IMR-90 (cell line): ENCODE measurements at regions not wholly inside any gene's neighbourhood (a gene's known extent, or its start where the extent isn't known, plus 50 kb on each side); places are given as distances from the start of the nearest gene placed in this dataset.

Source experiments
- ATAC-seq: fragments of 200-7000 bp; cut with Tn5 transposase; 2 replicates; pipeline ENCODE4 v1.9.1; 2020; ENCODE audit warnings: low read depth, mild to moderate bottlenecking, moderate library complexity
- BruUV-seq: library from RNA; stranded (reverse); fragments of 400-500 nt; replicated peaks from 2 replicates; lab custom pipeline; 2021; lab: Mats Ljungman, UMichigan
- CTCF ChIA-PET: fragments of 300-600 bp; formaldehyde crosslinking; extraction: SDS; loops from one replicate; lab custom pipeline; 2021; ENCODE audit warnings: antibody characterized with exemption; lab: Yijun Ruan, JAX
- POLR2A ChIA-PET: fragments of 300-600 bp; sonication (Branson Sonifier 250); formaldehyde crosslinking; loops from one replicate; lab custom pipeline; 2022; ENCODE audit warnings: antibody characterized with exemption; ENCODE audit not compliant: unreplicated experiment; lab: Charles Lee
- DNase-seq: peaks from one replicate; pipeline ENCODE4 v3.0.0; 2013
- H2AFZ ChIP-seq: replicated peaks from 2 replicates; pipeline ENCODE3; 2013; ENCODE audit warnings: low read length, mild to moderate bottlenecking; ENCODE audit not compliant: poor library complexity
- H2AK5ac ChIP-seq: 2 replicates; pipeline ENCODE4 v1.6.1; 2013; ENCODE audit warnings: low read depth, low read length, inconsistent platforms
- H2AK9ac ChIP-seq: replicated peaks from 2 replicates; pipeline ENCODE3; 2013; ENCODE audit warnings: mild to moderate bottlenecking, low read depth, low read length, moderate library complexity; ENCODE audit not compliant: poor library complexity
- H2BK120ac ChIP-seq: 2 replicates; pipeline ENCODE4 v1.6.1; 2013; ENCODE audit warnings: low read depth, low read length, inconsistent platforms
- H2BK15ac ChIP-seq: 3 replicates; pipeline ENCODE4 v1.6.1; 2013; ENCODE audit warnings: low read depth, low read length, inconsistent platforms
- H2BK20ac ChIP-seq: 2 replicates; pipeline ENCODE4 v1.6.1; 2013; ENCODE audit warnings: low read depth, mild to moderate bottlenecking, inconsistent platforms, low read length, moderate library complexity
- H2BK5ac ChIP-seq: 2 replicates; pipeline ENCODE4 v1.6.1; 2013; ENCODE audit warnings: mild to moderate bottlenecking, low read depth, low read length, inconsistent platforms; ENCODE audit not compliant: poor library complexity, severe bottlenecking
- H3K14ac ChIP-seq: replicated peaks from 2 replicates; pipeline ENCODE4 v1.6.1; 2013; ENCODE audit warnings: low read depth, low read length, inconsistent platforms
- H3K18ac ChIP-seq: 2 replicates; pipeline ENCODE4 v1.6.1; 2013; ENCODE audit warnings: low read depth, low read length, control low read depth
- H3K23ac ChIP-seq: 2 replicates; pipeline ENCODE4 v1.6.1; 2013; ENCODE audit warnings: low read depth, low read length, inconsistent platforms
- H3K27ac ChIP-seq: 2 replicates; pipeline ENCODE4 v1.5.1; 2013; ENCODE audit warnings: mild to moderate bottlenecking, control low read depth, low read length; ENCODE audit not compliant: insufficient read depth
- H3K27me3 ChIP-seq: 2 replicates; pipeline ENCODE4 v1.6.1; 2013; ENCODE audit warnings: low read length; ENCODE audit not compliant: control insufficient read depth, insufficient read depth
- H3K36me3 ChIP-seq: 2 replicates; pipeline ENCODE4 v1.6.1; 2013; ENCODE audit warnings: low read length, mixed read lengths; ENCODE audit not compliant: control insufficient read depth, insufficient read depth
- H3K4ac ChIP-seq: 2 replicates; pipeline ENCODE4 v1.6.1; 2013; ENCODE audit warnings: low read depth, low read length, inconsistent platforms
- H3K4me1 ChIP-seq: 2 replicates; pipeline ENCODE4 v1.6.1; 2013; ENCODE audit warnings: low read length, mixed read lengths; ENCODE audit not compliant: control insufficient read depth, insufficient read depth
- H3K4me2 ChIP-seq: 2 replicates; pipeline ENCODE4 v1.6.1; 2013; ENCODE audit warnings: low read depth, mild to moderate bottlenecking, control low read depth, low read length, moderate library complexity
- H3K4me3 ChIP-seq: 2 replicates; pipeline ENCODE4 v1.5.1; 2013; ENCODE audit warnings: low read depth, mild to moderate bottlenecking, control low read depth, low read length, moderate library complexity; ENCODE audit not compliant: insufficient read depth
- H3K56ac ChIP-seq: 2 replicates; pipeline ENCODE4 v1.6.1; 2013; ENCODE audit warnings: low read length, inconsistent platforms; ENCODE audit not compliant: insufficient read depth; ENCODE audit errors: extremely low read depth
- H3K79me1 ChIP-seq, 2 experiments: 2 replicates each; pipeline ENCODE4 v1.6.1; 2013; ENCODE audit warnings: low read length in 2 of 2, inconsistent platforms in 1 of 2, low read depth in 1 of 2
- H3K9ac ChIP-seq: 2 replicates; pipeline ENCODE4 v1.6.1; 2013; ENCODE audit warnings: low read depth, low read length, control low read depth
- H3K9me1 ChIP-seq: 2 replicates; pipeline ENCODE4 v1.6.1; 2013; ENCODE audit warnings: low read length, inconsistent platforms; ENCODE audit not compliant: insufficient read depth
- H3K9me3 ChIP-seq: 2 replicates; pipeline ENCODE4 v1.6.1; 2013; ENCODE audit warnings: low read length; ENCODE audit not compliant: control insufficient read depth, insufficient read depth
- H4K20me1 ChIP-seq: 2 replicates; pipeline ENCODE4 v1.6.1; 2013; ENCODE audit warnings: low read length, inconsistent platforms; ENCODE audit not compliant: insufficient read depth
- H4K5ac ChIP-seq: 2 replicates; pipeline ENCODE4 v1.6.1; 2013; ENCODE audit warnings: mild to moderate bottlenecking, low read depth, low read length, control low read depth
- H4K8ac ChIP-seq, 2 experiments: 2 replicates each; pipeline ENCODE4 v1.6.1; 2013; ENCODE audit warnings: low read depth in 2 of 2, low read length in 2 of 2, control low read depth in 1 of 2, inconsistent platforms in 1 of 2
- H4K91ac ChIP-seq: 2 replicates; pipeline ENCODE4 v1.6.1; 2013; ENCODE audit warnings: low read depth, low read length, inconsistent platforms; ENCODE audit not compliant: insufficient read depth
- CEBPB ChIP-seq: IDR thresholded peaks from 2 replicates; pipeline ENCODE4 v1.6.1; 2012; ENCODE audit warnings: low read depth, low read length, improper control_type of control experiment
- CHD1 ChIP-seq: IDR thresholded peaks from 2 replicates; pipeline ENCODE4 v1.6.1; 2012; ENCODE audit warnings: low read depth, low read length, improper control_type of control experiment
- ELK1 ChIP-seq: fragments of 150-350 bp; IDR thresholded peaks from 2 replicates; pipeline ENCODE4 v1.6.1; 2016; ENCODE audit warnings: low read depth, mild to moderate bottlenecking, low read length, moderate library complexity, borderline replicate concordance
- FOS ChIP-seq: fragments of 150-350 bp; IDR thresholded peaks from 2 replicates; pipeline ENCODE4 v1.6.1; 2016; ENCODE audit warnings: low read depth, low read length
- MAFK ChIP-seq: IDR thresholded peaks from 2 replicates; pipeline ENCODE4 v1.6.1; 2012; ENCODE audit warnings: low read depth, low read length, improper control_type of control experiment
- MAZ ChIP-seq: IDR thresholded peaks from 2 replicates; pipeline ENCODE4 v1.6.1; 2012; ENCODE audit warnings: low read depth, mild to moderate bottlenecking, low read length, improper control_type of control experiment, moderate library complexity, borderline replicate concordance
- MXI1 ChIP-seq: IDR thresholded peaks from 2 replicates; pipeline ENCODE4 v1.6.1; 2012; ENCODE audit warnings: low read depth, mild to moderate bottlenecking, low read length, moderate library complexity, borderline replicate concordance
- NFE2L2 ChIP-seq: fragments of 150-350 bp; IDR thresholded peaks from 2 replicates; pipeline ENCODE4 v1.6.1; 2016; ENCODE audit warnings: low read depth, mild to moderate bottlenecking, low read length
- RCOR1 ChIP-seq: IDR thresholded peaks from 2 replicates; pipeline ENCODE4 v1.6.1; 2012; ENCODE audit warnings: mild to moderate bottlenecking, low read length, improper control_type of control experiment; ENCODE audit not compliant: insufficient replicate concordance
- RFX5 ChIP-seq: IDR thresholded peaks from 2 replicates; pipeline ENCODE4 v1.8.0; 2012; ENCODE audit warnings: low read depth, mild to moderate bottlenecking, low read length, moderate library complexity
- SMC3 ChIP-seq: fragments of 150-350 bp; IDR thresholded peaks from 2 replicates; pipeline ENCODE4 v1.6.1; 2016; ENCODE audit warnings: low read depth, mild to moderate bottlenecking, antibody characterized with exemption, low read length, moderate library complexity
- USF2 ChIP-seq: fragments of 150-350 bp; IDR thresholded peaks from 2 replicates; pipeline ENCODE4 v1.6.1; 2017; ENCODE audit warnings: mild to moderate bottlenecking, antibody characterized with exemption, low read length, low read depth
- WGBS, 2 experiments: methylation state at CpG; one replicate each; pipeline versions ENCODE4 v1.1.5 to v1.1.7; 2013; ENCODE audit warnings: missing lambda C conversion rate in 2 of 2; ENCODE audit not compliant: insufficient read length in 1 of 2; ENCODE audit errors: extremely low coverage in 2 of 2; 5-methylcytosine and 5-hydroxymethylcytosine counted together
- dilution Hi-C: fragments of 300-500 bp; cut with HindIII; formaldehyde crosslinking; loops from one replicate; pipeline ENCODE4 v1.14.3; 2018; ENCODE audit warnings: low sequenced_read_pairs; ENCODE audit not compliant: unreplicated experiment
- in situ Hi-C: fragments of 300-500 bp; cut with MboI; formaldehyde crosslinking; loops from 3 replicates; pipeline ENCODE4 v1.14.3; 2019; ENCODE audit warnings: low sequenced_read_pairs, inconsistent platforms, mixed read lengths
- intact Hi-C: fragments of 100-400 bp; cut with micrococcal nuclease; formaldehyde crosslinking; loops from 2 replicates; pipeline ENCODE4 v1.10.0; 2022
- TF ChIP-seq, protein P1 (sequence below): conservative IDR thresholded peaks from 2 replicates; pipeline ENCODE4 v1.5.1; 2012; ENCODE audit warnings: mild to moderate bottlenecking, low read depth, low read length, improper control_type of control experiment

GRCh38 chr14:34183478-34183877, 232.6 kb upstream of the EGLN3 start:
- Histone ChIP-seq H4K5ac (no peak overlapping the region), H3K56ac (no peak overlapping the region), H4K91ac (no peak overlapping the region), H4K20me1 (no peaks in the 10 kb centered on the region), H3K18ac (no peak overlapping the region), H3K27ac (no peak overlapping the region), H3K4me2 (no peak overlapping the region), H3K9me3 (no peaks in the 10 kb centered on the region), H3K36me3 (no peaks in the 10 kb centered on the region), H3K4ac (no peak overlapping the region), H2BK15ac (no peak overlapping the region), H2AK9ac (no peak overlapping the region), H3K9me1 (no peaks in the 10 kb centered on the region), H2BK120ac (no peak overlapping the region), H3K23ac (no peak overlapping the region), H3K9ac (no peak overlapping the region), H2AFZ (no peak overlapping the region), H3K4me1 (no peaks in the 10 kb centered on the region), H3K27me3 (no peaks in the 10 kb centered on the region), H4K8ac (no peak overlapping the region), H3K4me3 (no peak overlapping the region), H2BK5ac (no peak overlapping the region), H2BK20ac (no peak overlapping the region), H2AK5ac (no peak overlapping the region), H3K79me1 (no peaks in the 10 kb centered on the region), H3K14ac (no peak overlapping the region)
- in situ Hi-C loops, result no loop called here
- no TSS peak for BruUV-seq
- TF ChIP-seq SMC3 (no peak), RFX5 (no peak), CEBPB (no peak), MAZ (no peak), MXI1 (no peak), MAFK (no peak), ELK1 (no peak), RCOR1 (no peak), FOS (no peak), CHD1 (no peak), NFE2L2 (no peak), USF2 (no peak)
- TF ChIP-seq, protein P1, sequence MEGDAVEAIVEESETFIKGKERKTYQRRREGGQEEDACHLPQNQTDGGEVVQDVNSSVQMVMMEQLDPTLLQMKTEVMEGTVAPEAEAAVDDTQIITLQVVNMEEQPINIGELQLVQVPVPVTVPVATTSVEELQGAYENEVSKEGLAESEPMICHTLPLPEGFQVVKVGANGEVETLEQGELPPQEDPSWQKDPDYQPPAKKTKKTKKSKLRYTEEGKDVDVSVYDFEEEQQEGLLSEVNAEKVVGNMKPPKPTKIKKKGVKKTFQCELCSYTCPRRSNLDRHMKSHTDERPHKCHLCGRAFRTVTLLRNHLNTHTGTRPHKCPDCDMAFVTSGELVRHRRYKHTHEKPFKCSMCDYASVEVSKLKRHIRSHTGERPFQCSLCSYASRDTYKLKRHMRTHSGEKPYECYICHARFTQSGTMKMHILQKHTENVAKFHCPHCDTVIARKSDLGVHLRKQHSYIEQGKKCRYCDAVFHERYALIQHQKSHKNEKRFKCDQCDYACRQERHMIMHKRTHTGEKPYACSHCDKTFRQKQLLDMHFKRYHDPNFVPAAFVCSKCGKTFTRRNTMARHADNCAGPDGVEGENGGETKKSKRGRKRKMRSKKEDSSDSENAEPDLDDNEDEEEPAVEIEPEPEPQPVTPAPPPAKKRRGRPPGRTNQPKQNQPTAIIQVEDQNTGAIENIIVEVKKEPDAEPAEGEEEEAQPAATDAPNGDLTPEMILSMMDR, result no peak
- intact Hi-C loops, result no loop called here
- DNase-seq (no peak), ATAC-seq (no peak)
- dilution Hi-C loops, result no loop called here
- ChIA-PET CTCF (no interaction called here), POLR2A (no interaction called here)
- WGBS, 2 experiments, result 27% methylated on average over 3 of the region's 7 CpGs; no CpG with 5 or more reads in 1 of the 2 experiments
